Activated gamma-delta T cell treated with anti-CD3 and anti-CD28 coated beads, Interleukin-2, amount 50 U/mL, for 16 hours (primary cell): ENCODE measurements at regions not wholly inside any gene's neighbourhood (a gene's known extent, or its start where the extent isn't known, plus 50 kb on each side); places are given as distances from the start of the nearest gene placed in this dataset.
"Not testable (repeated sequence)": the region's sequence is repeated elsewhere in the genome, so short reads cannot be mapped to it uniquely, and the experiment has no call there.

Experiments used
- DNase-seq: peaks from one replicate; pipeline ENCODE4 v3.0.0-alpha.2; 2020; ENCODE audit warnings: low read depth

- not testable (repeated sequence) for DNase-seq
These were observed 196.0 kb downstream of the KLRB1 start for GRCh38 chr12:9411616-9412268.

GRCh38 chr12:9407425-9407748 lies 199.2 kb upstream of the PZP start:
- DNase-seq = not testable (repeated sequence)

GRCh38 chr12:9406564-9407424 lies 198.6 kb upstream of the PZP start:
- no peak for DNase-seq

- no peak for DNase-seq
These were observed 197.8 kb upstream of the PZP start for GRCh38 chr12:9405886-9406563.

- no peak for DNase-seq
These were observed 196.5 kb upstream of the PZP start for GRCh38 chr12:9404469-9405260.

GRCh38 chr12:9404031-9404430 lies 195.8 kb upstream of the PZP start:
- DNase-seq = no peak

GRCh38 chr12:9402432-9403040 lies 194.3 kb upstream of the PZP start:
- DNase-seq = not testable (repeated sequence)

- DNase-seq = not testable (repeated sequence)
These were observed 188.2 kb upstream of the PZP start for GRCh38 chr12:9396367-9396766.

GRCh38 chr12:9395220-9395619 lies 187.0 kb upstream of the PZP start:
- not testable (repeated sequence) for DNase-seq

- DNase-seq = no peak
These were observed 184.6 kb upstream of the PZP start for GRCh38 chr12:9392842-9393241.

GRCh38 chr12:9391815-9392214 lies 183.6 kb upstream of the PZP start:
- DNase-seq = no peak

- no peak for DNase-seq
These were observed 182.6 kb upstream of the PZP start for GRCh38 chr12:9390761-9391160.

GRCh38 chr12:9389796-9390195 lies 181.6 kb upstream of the PZP start:
- DNase-seq = no peak

GRCh38 chr12:9388379-9388778 lies 180.2 kb upstream of the PZP start:
- DNase-seq = no peak

- no peak for DNase-seq
These were observed 179.3 kb upstream of the PZP start for GRCh38 chr12:9387450-9387849.

- no peak for DNase-seq
These were observed 175.4 kb upstream of the PZP start for GRCh38 chr12:9383585-9383984.

- no peak for DNase-seq
These were observed 173.4 kb upstream of the PZP start for GRCh38 chr12:9381619-9382018.

GRCh38 chr12:9380650-9381049 lies 172.5 kb upstream of the PZP start:
- DNase-seq = no peak

GRCh38 chr12:9379023-9379742 lies 171.0 kb upstream of the PZP start:
- DNase-seq = no peak

GRCh38 chr12:9378430-9378835 lies 170.2 kb upstream of the PZP start:
- DNase-seq = no peak

GRCh38 chr12:9372202-9372601 lies 164.0 kb upstream of the PZP start:
- no peak for DNase-seq
